Astrocyte (in vitro differentiated cells and primary cell): ENCODE measurements at regions not wholly inside any gene's neighbourhood (a gene's known extent, or its start where the extent isn't known, plus 50 kb on each side); places are given as distances from the start of the nearest gene placed in this dataset.

Experiments used
- DNase-seq: peaks from one replicate; pipeline ENCODE4 v3.0.0-alpha.2; 2010; ENCODE audit warnings: low read depth
- FAIRE-seq: peaks from 2 replicates; lab custom pipeline; 2011; peaks lifted over from hg19 to GRCh38; lab: Jason Lieb, UNC
- H2AFZ ChIP-seq: 2 replicates; pipeline ENCODE4 v1.6.0; 2012; ENCODE audit warnings: low read depth, low read length, inconsistent platforms
- H3K27ac ChIP-seq: 2 replicates; pipeline ENCODE4 v1.5.1; 2011; ENCODE audit warnings: low read depth, low read length, inconsistent platforms
- H3K27me3 ChIP-seq: 2 replicates; pipeline ENCODE4 v1.6.0; 2011; ENCODE audit warnings: low read length, inconsistent platforms; ENCODE audit not compliant: insufficient read depth
- H3K36me3 ChIP-seq: 2 replicates; pipeline ENCODE4 v1.5.1; 2011; ENCODE audit warnings: low read length, inconsistent platforms; ENCODE audit not compliant: insufficient read depth
- H3K4me1 ChIP-seq: 2 replicates; pipeline ENCODE4 v1.5.1; 2011; ENCODE audit warnings: low read length, inconsistent platforms; ENCODE audit not compliant: insufficient read depth
- H3K4me2 ChIP-seq: 2 replicates; pipeline ENCODE4 v1.6.0; 2012; ENCODE audit warnings: low read length, inconsistent platforms
- H3K4me3 ChIP-seq: 2 replicates; pipeline ENCODE4 v1.5.1; 2011; ENCODE audit warnings: low read depth, mild to moderate bottlenecking, low read length, inconsistent platforms; ENCODE audit not compliant: insufficient read depth
- H3K79me2 ChIP-seq: 2 replicates; pipeline ENCODE4 v1.6.0; 2012; ENCODE audit warnings: mild to moderate bottlenecking, low read length, inconsistent platforms; ENCODE audit not compliant: insufficient read depth
- H3K9ac ChIP-seq: 2 replicates; pipeline ENCODE4 v1.6.0; 2012; ENCODE audit warnings: mild to moderate bottlenecking, low read length, inconsistent platforms
- H3K9me3 ChIP-seq: 2 replicates; pipeline ENCODE4 v1.5.1; 2012; ENCODE audit warnings: low read depth, mild to moderate bottlenecking, low read length, inconsistent platforms; ENCODE audit not compliant: insufficient read depth
- H4K20me1 ChIP-seq: 2 replicates; pipeline ENCODE4 v1.6.0; 2012; ENCODE audit warnings: low read length, inconsistent platforms; ENCODE audit not compliant: insufficient read depth
- H3K27ac Mint-ChIP-seq: one replicate; pipeline ENCODE4 v1.8.0; 2021; ENCODE audit warnings: mild to moderate bottlenecking, mixed read lengths; ENCODE audit not compliant: unreplicated experiment
- H3K27me3 Mint-ChIP-seq: one replicate; pipeline ENCODE4 v1.8.0; 2021; ENCODE audit warnings: low read depth, mixed read lengths; ENCODE audit not compliant: unreplicated experiment
- H3K36me3 Mint-ChIP-seq: one replicate; pipeline ENCODE4 v1.8.0; 2021; ENCODE audit warnings: low read depth, mixed read lengths; ENCODE audit not compliant: unreplicated experiment
- H3K4me1 Mint-ChIP-seq: one replicate; pipeline ENCODE4 v1.8.0; 2021; ENCODE audit warnings: low read depth, mixed read lengths; ENCODE audit not compliant: unreplicated experiment
- H3K4me3 Mint-ChIP-seq: one replicate; pipeline ENCODE4 v1.8.0; 2021; ENCODE audit warnings: mild to moderate bottlenecking, moderate library complexity, mixed read lengths; ENCODE audit not compliant: unreplicated experiment
- H3K9me3 Mint-ChIP-seq: one replicate; pipeline ENCODE4 v1.8.0; 2021; ENCODE audit warnings: mild to moderate bottlenecking, mixed read lengths; ENCODE audit not compliant: unreplicated experiment
- CTCF ChIP-seq: IDR thresholded peaks from 2 replicates; pipeline ENCODE4 v1.5.1; 2011; ENCODE audit warnings: low read depth, mild to moderate bottlenecking, inconsistent platforms, low read length, moderate library complexity; ENCODE audit not compliant: insufficient read depth
- EZH2 ChIP-seq: IDR thresholded peaks from 2 replicates; pipeline ENCODE4 v1.6.1; 2012; ENCODE audit warnings: mild to moderate bottlenecking, low read length, inconsistent platforms; ENCODE audit not compliant: insufficient read depth

DNA sequence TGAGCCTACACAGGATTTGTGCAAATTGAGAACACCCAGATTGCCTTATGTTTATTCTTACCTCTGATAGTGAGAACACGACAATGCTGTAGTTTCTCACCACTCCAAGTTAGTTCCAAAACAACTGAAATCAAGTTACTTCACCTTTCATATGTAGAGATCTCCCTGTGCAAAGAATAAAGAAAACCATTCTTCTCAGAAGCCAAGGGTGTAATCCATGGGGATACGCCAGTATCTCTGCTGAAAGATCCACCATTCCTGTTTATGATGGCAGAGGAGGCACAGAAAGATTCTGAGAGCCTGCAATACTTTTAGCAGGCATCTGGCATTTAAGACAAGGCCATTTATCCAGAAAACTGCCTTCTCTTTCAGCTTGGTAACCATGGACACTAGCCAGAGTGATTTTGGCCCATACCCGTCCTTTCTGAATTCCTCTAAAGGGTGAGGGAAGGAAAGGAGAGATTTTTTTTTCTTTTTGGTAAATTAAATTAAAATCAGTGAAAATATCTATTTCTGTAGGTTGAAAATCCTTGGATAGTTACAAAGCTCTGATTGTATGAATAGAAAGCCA is 355.4 kb upstream of the FAR2 start:
- Histone ChIP-seq H3K4me1 (no peaks in the 10 kb centered on the region), H3K27ac (no peak overlapping the region), H3K79me2 (no peaks in the 10 kb centered on the region), H3K36me3 (no peaks in the 10 kb centered on the region), H3K27me3 (no peaks in the 10 kb centered on the region), H3K4me2 (no peak overlapping the region), H3K9me3 (no peaks in the 10 kb centered on the region), H3K4me3 (no peak overlapping the region), H3K9ac (no peak overlapping the region), H4K20me1 (no peaks in the 10 kb centered on the region), H2AFZ (no peak overlapping the region)
- DNase-seq (no peak), FAIRE-seq (no peak)
- no peak for TF ChIP-seq CTCF
- no peak for TF ChIP-seq EZH2
- H3K4me1 Mint-ChIP-seq = peaks cover 8% of the 10 kb centered on the region
- H3K4me3 Mint-ChIP-seq = no peak overlapping the region
- no peaks in the 10 kb centered on the region for H3K36me3 Mint-ChIP-seq
- no peak overlapping the region for H3K27ac Mint-ChIP-seq
- H3K9me3 Mint-ChIP-seq = peaks cover 2% of the 10 kb centered on the region
- H3K27me3 Mint-ChIP-seq = no peaks in the 10 kb centered on the region

DNA sequence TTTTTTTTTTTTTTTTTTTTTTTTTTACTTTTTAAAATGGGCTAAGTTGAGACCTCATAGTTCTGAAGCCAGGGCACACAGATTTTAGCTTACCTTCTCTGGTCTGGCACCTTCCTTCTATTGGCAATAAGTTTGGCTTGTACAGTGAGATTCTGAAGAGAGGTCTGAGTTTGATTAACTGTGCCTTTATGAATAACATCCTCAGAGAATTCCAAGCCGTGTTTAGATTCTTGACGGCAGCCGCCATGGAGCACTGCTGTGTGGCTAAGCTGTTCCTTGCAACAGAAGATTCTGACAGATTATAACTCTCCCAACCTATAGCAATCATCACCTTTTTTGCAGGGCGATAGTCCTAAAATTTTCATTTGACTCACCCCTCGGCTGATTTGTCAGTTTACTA is 354.9 kb upstream of the FAR2 start:
- no peaks in the 10 kb centered on the region for H3K27me3 ChIP-seq
- Mint-ChIP-seq H3K4me1 (peaks cover 8% of the 10 kb centered on the region), H3K27ac (no peak overlapping the region), H3K9me3 (peaks cover 2% of the 10 kb centered on the region), H3K36me3 (no peaks in the 10 kb centered on the region), H3K27me3 (no peaks in the 10 kb centered on the region), H3K4me3 (no peak overlapping the region)
- H4K20me1 ChIP-seq = no peaks in the 10 kb centered on the region
- H3K9me3 ChIP-seq = no peaks in the 10 kb centered on the region
- FAIRE-seq = no peak
- TF ChIP-seq EZH2 (no peak), CTCF (no peak)
- H3K36me3 ChIP-seq = no peaks in the 10 kb centered on the region
- no peak for DNase-seq
- no peak overlapping the region for H3K9ac ChIP-seq
- H3K27ac ChIP-seq = no peak overlapping the region
- peak overlapping the region; percentile 33 for H2AFZ ChIP-seq
- H3K79me2 ChIP-seq = no peaks in the 10 kb centered on the region
- no peak overlapping the region for H3K4me3 ChIP-seq
- no peak overlapping the region for H3K4me2 ChIP-seq
- H3K4me1 ChIP-seq = no peaks in the 10 kb centered on the region

DNA sequence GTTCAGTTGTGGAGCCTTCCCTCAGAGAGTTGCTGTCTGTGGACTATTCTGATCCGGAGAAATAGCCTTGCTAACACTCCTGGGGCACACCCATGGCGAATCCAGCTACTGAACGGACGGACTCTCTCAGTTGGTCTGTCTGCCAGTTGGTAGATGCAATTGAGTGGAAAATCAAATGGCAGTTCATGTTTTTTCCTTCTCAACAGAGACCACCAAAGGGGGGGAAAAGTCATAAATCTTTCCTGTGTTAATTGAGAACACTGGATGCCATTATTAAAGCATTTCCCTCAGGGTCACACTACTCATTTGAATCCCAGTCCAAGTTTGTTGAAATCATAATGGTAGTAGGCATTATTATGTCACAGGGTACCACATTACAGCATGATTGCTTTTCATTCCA is 354.3 kb upstream of the FAR2 start:
- H3K9me3 Mint-ChIP-seq = peaks cover 2% of the 10 kb centered on the region
- DNase-seq (no peak), FAIRE-seq (no peak)
- no peaks in the 10 kb centered on the region for H4K20me1 ChIP-seq
- H3K4me3 ChIP-seq = no peak overlapping the region
- H3K27ac ChIP-seq = no peak overlapping the region
- no peak overlapping the region for H3K4me2 ChIP-seq
- peak overlapping the region; percentile 33 for H2AFZ ChIP-seq
- TF ChIP-seq CTCF = no peak
- no peak for TF ChIP-seq EZH2
- H3K4me1 Mint-ChIP-seq = peaks cover 8% of the 10 kb centered on the region
- H3K79me2 ChIP-seq = no peaks in the 10 kb centered on the region
- no peaks in the 10 kb centered on the region for H3K4me1 ChIP-seq
- no peak overlapping the region for H3K27ac Mint-ChIP-seq
- H3K27me3 Mint-ChIP-seq = no peaks in the 10 kb centered on the region
- H3K4me3 Mint-ChIP-seq = no peak overlapping the region
- no peaks in the 10 kb centered on the region for H3K9me3 ChIP-seq
- H3K36me3 Mint-ChIP-seq = no peaks in the 10 kb centered on the region
- H3K27me3 ChIP-seq = no peaks in the 10 kb centered on the region
- H3K36me3 ChIP-seq = no peaks in the 10 kb centered on the region
- H3K9ac ChIP-seq = no peak overlapping the region
